Cardiac fibroblast (primary cell): ENCODE measurements at regions not wholly inside any gene's neighbourhood (a gene's known extent, or its start where the extent isn't known, plus 50 kb on each side); places are given as distances from the start of the nearest gene placed in this dataset.

Experiments used
- DNase-seq, 2 donors: peaks; one replicate each; pipeline versions ENCODE4 v3.0.0 to v3.0.0-alpha.2; 2010; ENCODE audit warnings: low read depth in 2 of 2
- H3K4me3 ChIP-seq, 2 donors: replicated peaks in 1 of 2; 1 replicate in 1 of 2; 2 replicates in 1 of 2; pipeline ENCODE4 v1.5.1; 2011; ENCODE audit warnings: low read depth in 2 of 2, low read length in 2 of 2, mild to moderate bottlenecking in 2 of 2, moderate library complexity in 1 of 2
- CTCF ChIP-seq: IDR thresholded peaks from one replicate; pipeline ENCODE4 v1.5.1; 2011; ENCODE audit warnings: low read depth, mild to moderate bottlenecking, low read length, inconsistent platforms

- no peak overlapping the region for H3K4me3 ChIP-seq
- DNase-seq = no peak
- no peak for TF ChIP-seq CTCF
These were observed 79.6 kb upstream of the ZNF827 start for GRCh38 chr4:146018247-146018646.

DNA sequence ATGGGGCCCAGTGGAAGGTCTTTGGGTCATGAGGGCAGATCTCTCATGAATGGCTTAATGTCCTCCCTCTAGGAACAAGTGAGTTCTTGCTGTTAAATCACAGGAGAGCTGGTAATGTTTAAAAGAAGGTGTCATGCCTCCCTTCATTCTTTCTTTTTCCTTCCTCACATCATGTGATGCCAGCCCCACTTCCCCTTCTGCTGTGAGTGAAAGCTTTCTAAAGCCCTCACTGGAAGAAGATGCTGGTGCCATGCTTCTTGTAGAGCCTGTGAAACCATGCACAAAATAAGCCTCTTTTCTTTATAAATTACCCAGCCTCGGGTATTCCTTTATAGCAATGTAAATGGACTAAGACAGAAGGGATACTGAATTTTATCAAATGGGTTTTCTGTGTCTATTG, 66.1 kb upstream of the ZNF827 start:
- no peak for TF ChIP-seq CTCF
- no peak for DNase-seq
- H3K4me3 ChIP-seq = no peak overlapping the region

DNA sequence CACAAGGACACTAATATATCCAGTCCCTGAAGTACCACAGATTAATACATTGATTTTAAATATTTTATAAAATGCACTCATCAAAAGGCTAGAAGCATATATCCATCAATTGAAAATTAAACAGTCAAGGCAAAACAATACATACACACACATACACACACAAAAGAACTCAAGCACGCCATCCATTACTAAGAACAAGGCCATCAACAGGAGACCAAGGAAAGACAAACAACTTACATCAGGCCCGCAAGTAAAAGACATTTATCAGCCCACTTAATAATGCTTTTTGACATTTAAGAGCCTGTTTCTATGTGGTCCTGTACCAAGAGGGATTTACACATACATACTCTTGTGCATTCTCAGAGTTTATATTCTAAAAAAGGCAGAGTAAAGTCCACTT, 50.0 kb upstream of the ZNF827 start:
- no peak overlapping the region for H3K4me3 ChIP-seq
- no peak for DNase-seq
- TF ChIP-seq CTCF = no peak
